ENCODE measurements at regions not wholly inside any gene's neighbourhood (a gene's known extent, or its start where the extent isn't known, plus 50 kb on each side); places are given as distances from the start of the nearest gene placed in this dataset.

DNA sequence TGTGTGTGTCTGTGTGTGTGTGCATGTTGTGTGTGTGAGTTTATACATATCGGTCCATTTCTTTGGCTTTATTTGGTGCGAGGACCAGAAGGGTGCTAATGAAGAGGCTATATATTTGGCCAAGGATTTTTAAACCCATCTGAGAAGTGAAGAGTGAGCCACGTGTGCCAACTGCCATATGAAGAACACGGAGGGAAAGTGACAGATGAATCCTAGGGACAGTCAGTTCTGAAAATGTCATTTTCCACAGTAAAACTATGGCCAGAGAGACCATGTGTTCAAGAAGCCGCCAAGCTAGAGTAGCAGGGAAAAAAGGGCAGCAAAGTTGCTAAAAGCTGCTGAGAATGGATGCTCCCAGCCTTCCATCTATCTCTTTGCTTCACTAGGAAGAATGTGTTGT is 297.3 kb upstream of the LMCD1 start:
- Histone ChIP-seq H3K36me3 (ENCODE audit: low read depth) (no peaks in the 10 kb centered on the region), H3K9me3 (ENCODE audit: low read depth) (no peaks in the 10 kb centered on the region), H3K4me2 (ENCODE audit: unreplicated experiment) (no peak overlapping the region), H3F3A (ENCODE audit: insufficient read depth) (no peaks in the 10 kb centered on the region), H3K27ac (no peak overlapping the region), H3K4me1 (ENCODE audit: insufficient read depth) (peaks cover 17% of the 10 kb centered on the region; the same call in 1 of the 2 replicates), H3K9me2 (ENCODE audit: insufficient read depth) (no peaks in the 10 kb centered on the region), H2AFZ (no peak overlapping the region), H3K27me3 (replicated peaks; ENCODE audit: insufficient read depth) (no peaks in the 10 kb centered on the region), H3K4me3 (no peak overlapping the region), H4K20me1 (ENCODE audit: insufficient read depth) (no peaks in the 10 kb centered on the region), H3K79me2 (ENCODE audit: insufficient read depth) (no peaks in the 10 kb centered on the region), H3K9ac (no peak overlapping the region)
- TF ChIP-seq EZH2 (IDR thresholded peaks at IDR 0.05; ENCODE audit: insufficient read depth, poor library complexity, severe bottlenecking) (no peak), EZH2phosphoT487 (IDR thresholded peaks at IDR 0.05; ENCODE audit: insufficient read depth, low read depth) (no peak)
- WGBS, 2 experiments (ENCODE audit: low coverage in 1 of 2, low lambda C conversion rate in 2 of 2, missing lambda C conversion rate in 2 of 2), result 57 to 65% methylated on average over 5 of the region's 5 CpGs
- DNase-seq, result no peak
- in situ Hi-C loops (cut with MboI), result no loop called here

DNA sequence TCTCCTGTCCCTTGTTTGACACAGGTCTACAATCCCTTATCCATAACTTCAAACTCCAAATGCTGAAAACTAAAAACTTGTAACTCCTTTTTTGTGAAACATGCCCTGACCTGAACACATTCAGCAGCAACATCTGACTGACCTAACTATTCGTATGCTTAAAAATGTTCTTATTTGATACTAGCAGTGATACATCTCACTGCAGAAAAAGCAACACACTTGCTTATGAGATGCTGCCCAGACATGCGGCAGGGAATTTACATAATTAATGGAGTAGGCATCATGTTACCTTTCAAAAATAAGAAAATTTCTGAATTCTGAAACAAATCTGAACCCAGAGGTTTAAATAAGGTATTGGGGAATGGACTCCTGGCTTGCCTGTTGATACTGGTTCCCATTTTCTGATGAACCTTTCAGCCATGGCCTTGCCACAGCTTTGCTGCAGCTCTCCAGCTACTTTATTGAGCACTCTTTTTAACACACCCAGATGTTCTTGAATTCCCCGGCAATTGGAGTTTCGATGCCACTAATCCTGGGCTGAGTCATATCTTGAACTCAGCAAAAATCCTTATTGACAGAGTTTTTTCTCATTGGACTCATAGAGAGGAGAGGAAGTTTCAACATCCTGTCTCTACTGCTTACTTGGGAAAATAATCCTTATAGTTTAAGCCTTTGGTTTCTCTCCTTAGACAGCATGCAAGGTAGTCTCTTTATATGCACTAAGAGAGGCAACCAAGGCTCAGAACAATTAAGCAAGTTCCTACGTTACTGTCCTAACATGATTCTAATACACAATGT is 296.6 kb upstream of the LMCD1 start:
- no peaks in the 10 kb centered on the region for H3K79me2 ChIP-seq (ENCODE audit: insufficient read depth)
- TF ChIP-seq EZH2phosphoT487 (IDR thresholded peaks at IDR 0.05; ENCODE audit: insufficient read depth, low read depth), result no peak
- no peak for TF ChIP-seq EZH2 (IDR thresholded peaks at IDR 0.05; ENCODE audit: insufficient read depth, poor library complexity, severe bottlenecking)
- no peaks in the 10 kb centered on the region for H3F3A ChIP-seq (ENCODE audit: insufficient read depth)
- no peak overlapping the region for H3K9ac ChIP-seq
- H2AFZ ChIP-seq, result no peak overlapping the region
- no peaks in the 10 kb centered on the region for H3K27me3 ChIP-seq (replicated peaks; ENCODE audit: insufficient read depth)
- peaks cover 17% of the 10 kb centered on the region; the same call in 1 of the 2 replicates for H3K4me1 ChIP-seq (ENCODE audit: insufficient read depth)
- H3K27ac ChIP-seq, result peak overlapping the region; percentile 48; the same call in 1 of the 2 replicates
- H3K9me2 ChIP-seq (ENCODE audit: insufficient read depth), result no peaks in the 10 kb centered on the region
- H3K4me3 ChIP-seq, result no peak overlapping the region
- no peaks in the 10 kb centered on the region for H4K20me1 ChIP-seq (ENCODE audit: insufficient read depth)
- WGBS, 2 experiments (ENCODE audit: low coverage in 1 of 2, low lambda C conversion rate in 2 of 2, missing lambda C conversion rate in 2 of 2), result 28 to 31% methylated on average over 5 of the region's 5 CpGs
- in situ Hi-C loops (cut with MboI), result no loop called here
- DNase-seq, result peak; percentile 74
- H3K4me2 ChIP-seq (ENCODE audit: unreplicated experiment), result peak overlapping the region; percentile 38
- no peaks in the 10 kb centered on the region for H3K9me3 ChIP-seq (ENCODE audit: low read depth)
- H3K36me3 ChIP-seq (ENCODE audit: low read depth), result no peaks in the 10 kb centered on the region

- TF ChIP-seq EZH2 (IDR thresholded peaks at IDR 0.05; ENCODE audit: insufficient read depth, poor library complexity, severe bottlenecking) (no peak), EZH2phosphoT487 (IDR thresholded peaks at IDR 0.05; ENCODE audit: insufficient read depth, low read depth) (no peak)
- in situ Hi-C loops (cut with MboI), result no loop called here
- Histone ChIP-seq H3K9ac (no peak overlapping the region), H3K79me2 (ENCODE audit: insufficient read depth) (no peaks in the 10 kb centered on the region), H3F3A (ENCODE audit: insufficient read depth) (peaks cover 5% of the 10 kb centered on the region; the same call in 1 of the 2 replicates), H4K20me1 (ENCODE audit: insufficient read depth) (no peaks in the 10 kb centered on the region), H3K9me2 (ENCODE audit: insufficient read depth) (no peaks in the 10 kb centered on the region), H3K4me2 (ENCODE audit: unreplicated experiment) (peak overlapping the region; percentile 1), H3K27me3 (replicated peaks; ENCODE audit: insufficient read depth) (no peaks in the 10 kb centered on the region), H3K9me3 (ENCODE audit: low read depth) (no peaks in the 10 kb centered on the region), H3K36me3 (ENCODE audit: low read depth) (no peaks in the 10 kb centered on the region), H3K4me1 (ENCODE audit: insufficient read depth) (peaks cover 23% of the 10 kb centered on the region), H3K4me3 (no peak overlapping the region), H3K27ac (peak overlapping the region; percentile 48; the same call in 1 of the 2 replicates), H2AFZ (no peak overlapping the region)
- 21 to 24% methylated on average over 2 of the region's 2 CpGs for WGBS, 2 experiments (ENCODE audit: low coverage in 1 of 2, low lambda C conversion rate in 2 of 2, missing lambda C conversion rate in 2 of 2)
- DNase-seq, result peak; percentile 27
These were observed 295.7 kb upstream of the LMCD1 start for GRCh38 chr3:8205881-8206280.

- Histone ChIP-seq H3K27ac (no peak overlapping the region), H3K9me2 (ENCODE audit: insufficient read depth) (no peaks in the 10 kb centered on the region), H3K4me3 (no peak overlapping the region), H3F3A (ENCODE audit: insufficient read depth) (peaks cover 8% of the 10 kb centered on the region), H3K9ac (no peak overlapping the region), H2AFZ (no peak overlapping the region), H3K36me3 (ENCODE audit: low read depth) (no peaks in the 10 kb centered on the region), H3K9me3 (ENCODE audit: low read depth) (no peaks in the 10 kb centered on the region), H3K4me2 (ENCODE audit: unreplicated experiment) (no peak overlapping the region), H3K79me2 (ENCODE audit: insufficient read depth) (no peaks in the 10 kb centered on the region), H3K4me1 (ENCODE audit: insufficient read depth) (peaks cover 31% of the 10 kb centered on the region), H4K20me1 (ENCODE audit: insufficient read depth) (no peaks in the 10 kb centered on the region), H3K27me3 (replicated peaks; ENCODE audit: insufficient read depth) (no peaks in the 10 kb centered on the region)
- TF ChIP-seq EZH2 (IDR thresholded peaks at IDR 0.05; ENCODE audit: insufficient read depth, poor library complexity, severe bottlenecking) (no peak), EZH2phosphoT487 (IDR thresholded peaks at IDR 0.05; ENCODE audit: insufficient read depth, low read depth) (no peak)
- 53 to 61% methylated on average over 3 of the region's 3 CpGs for WGBS, 2 experiments (ENCODE audit: low coverage in 1 of 2, low lambda C conversion rate in 2 of 2, missing lambda C conversion rate in 2 of 2)
- peak; percentile 11 for DNase-seq
- in situ Hi-C loops (cut with MboI), result no loop called here
These were observed 294.5 kb upstream of the LMCD1 start for GRCh38 chr3:8206971-8207617.

All from GM23248 (cell line).